Ishikawa (cell line): ENCODE measurements at regions not wholly inside any gene's neighbourhood (a gene's known extent, or its start where the extent isn't known, plus 50 kb on each side); places are given as distances from the start of the nearest gene placed in this dataset.

Experiments used
- CEBPB ChIP-seq: IDR thresholded peaks from 2 replicates; pipeline ENCODE4 v1.6.1; 2012
- CREB1 ChIP-seq: IDR thresholded peaks from 2 replicates; pipeline ENCODE4 v1.6.1; 2012; ENCODE audit warnings: low read depth
- EGR1 ChIP-seq: IDR thresholded peaks from 2 replicates; pipeline ENCODE4 v1.6.1; 2012
- EP300 ChIP-seq: IDR thresholded peaks from 2 replicates; pipeline ENCODE4 v1.6.1; 2012; ENCODE audit warnings: borderline replicate concordance
- FOXM1 ChIP-seq: IDR thresholded peaks from 2 replicates; pipeline ENCODE4 v1.6.1; 2012; ENCODE audit warnings: low read depth, borderline replicate concordance
- NFIC ChIP-seq: IDR thresholded peaks from 2 replicates; pipeline ENCODE4 v1.6.1; 2012
- RAD21 ChIP-seq: IDR thresholded peaks from 2 replicates; pipeline ENCODE4 v1.6.1; 2012; ENCODE audit warnings: low read depth
- TAF1 ChIP-seq: IDR thresholded peaks from 2 replicates; pipeline ENCODE4 v1.6.1; 2012; ENCODE audit warnings: low read depth, mild to moderate bottlenecking
- TCF12 ChIP-seq: IDR thresholded peaks from 2 replicates; pipeline ENCODE4 v1.6.1; 2012; ENCODE audit warnings: low read depth
- TEAD4 ChIP-seq: IDR thresholded peaks from 2 replicates; pipeline ENCODE4 v1.6.1; 2012
- USF1 ChIP-seq: IDR thresholded peaks from 2 replicates; pipeline ENCODE4 v1.6.1; 2012
- YY1 ChIP-seq: IDR thresholded peaks from 2 replicates; pipeline ENCODE4 v1.6.1; 2012; ENCODE audit warnings: low read depth
- ZBTB7A ChIP-seq: IDR thresholded peaks from 2 replicates; pipeline ENCODE4 v1.6.1; 2012; ENCODE audit warnings: low read depth
- TF ChIP-seq, protein P1 (sequence below): IDR thresholded peaks from 2 replicates; pipeline ENCODE4 v1.6.1; 2012; ENCODE audit warnings: low read depth, mild to moderate bottlenecking
- TF ChIP-seq, protein P2 (sequence below): IDR thresholded peaks from 2 replicates; pipeline ENCODE4 v1.6.1; 2012

- no peak for TF ChIP-seq TAF1
- no peak for TF ChIP-seq TEAD4
- no peak for TF ChIP-seq RAD21
- TF ChIP-seq EP300, result no peak
- no peak for TF ChIP-seq CREB1
- no peak for TF ChIP-seq CEBPB
- TF ChIP-seq NFIC, result no peak
- no peak for TF ChIP-seq YY1
- TF ChIP-seq FOXM1, result no peak
Measured at GRCh38 chr6:134599079-134599478, 281.2 kb upstream of the SGK1 start.

DNA sequence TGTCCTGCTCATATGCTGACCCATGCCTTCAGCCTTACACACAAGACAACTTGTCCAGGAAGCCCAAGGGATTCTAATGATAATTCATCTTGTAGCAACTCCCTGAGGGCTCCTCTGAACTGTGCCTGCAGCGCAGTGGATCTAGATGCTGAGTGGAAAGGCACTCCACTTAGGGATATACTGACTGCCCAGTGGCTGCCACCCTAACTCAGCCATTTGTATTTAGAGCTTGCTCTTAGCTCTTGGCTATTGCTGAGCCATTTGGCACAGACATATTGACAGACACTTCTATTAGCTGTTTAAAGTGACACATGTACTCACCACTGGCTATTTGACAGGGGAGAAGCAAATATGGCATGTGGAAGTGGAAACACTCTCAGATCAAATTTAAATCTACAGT, 278.3 kb upstream of the SGK1 start:
- TF ChIP-seq CEBPB (no peak), FOXM1 (no peak), YY1 (no peak), ZBTB7A (no peak), TCF12 (no peak), EGR1 (no peak), NFIC (no peak), EP300 (no peak), TEAD4 (no peak), USF1 (no peak), CREB1 (no peak), TAF1 (no peak), RAD21 (no peak)
- TF ChIP-seq, protein P1, sequence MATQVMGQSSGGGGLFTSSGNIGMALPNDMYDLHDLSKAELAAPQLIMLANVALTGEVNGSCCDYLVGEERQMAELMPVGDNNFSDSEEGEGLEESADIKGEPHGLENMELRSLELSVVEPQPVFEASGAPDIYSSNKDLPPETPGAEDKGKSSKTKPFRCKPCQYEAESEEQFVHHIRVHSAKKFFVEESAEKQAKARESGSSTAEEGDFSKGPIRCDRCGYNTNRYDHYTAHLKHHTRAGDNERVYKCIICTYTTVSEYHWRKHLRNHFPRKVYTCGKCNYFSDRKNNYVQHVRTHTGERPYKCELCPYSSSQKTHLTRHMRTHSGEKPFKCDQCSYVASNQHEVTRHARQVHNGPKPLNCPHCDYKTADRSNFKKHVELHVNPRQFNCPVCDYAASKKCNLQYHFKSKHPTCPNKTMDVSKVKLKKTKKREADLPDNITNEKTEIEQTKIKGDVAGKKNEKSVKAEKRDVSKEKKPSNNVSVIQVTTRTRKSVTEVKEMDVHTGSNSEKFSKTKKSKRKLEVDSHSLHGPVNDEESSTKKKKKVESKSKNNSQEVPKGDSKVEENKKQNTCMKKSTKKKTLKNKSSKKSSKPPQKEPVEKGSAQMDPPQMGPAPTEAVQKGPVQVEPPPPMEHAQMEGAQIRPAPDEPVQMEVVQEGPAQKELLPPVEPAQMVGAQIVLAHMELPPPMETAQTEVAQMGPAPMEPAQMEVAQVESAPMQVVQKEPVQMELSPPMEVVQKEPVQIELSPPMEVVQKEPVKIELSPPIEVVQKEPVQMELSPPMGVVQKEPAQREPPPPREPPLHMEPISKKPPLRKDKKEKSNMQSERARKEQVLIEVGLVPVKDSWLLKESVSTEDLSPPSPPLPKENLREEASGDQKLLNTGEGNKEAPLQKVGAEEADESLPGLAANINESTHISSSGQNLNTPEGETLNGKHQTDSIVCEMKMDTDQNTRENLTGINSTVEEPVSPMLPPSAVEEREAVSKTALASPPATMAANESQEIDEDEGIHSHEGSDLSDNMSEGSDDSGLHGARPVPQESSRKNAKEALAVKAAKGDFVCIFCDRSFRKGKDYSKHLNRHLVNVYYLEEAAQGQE, result no peak
- TF ChIP-seq, protein P2, sequence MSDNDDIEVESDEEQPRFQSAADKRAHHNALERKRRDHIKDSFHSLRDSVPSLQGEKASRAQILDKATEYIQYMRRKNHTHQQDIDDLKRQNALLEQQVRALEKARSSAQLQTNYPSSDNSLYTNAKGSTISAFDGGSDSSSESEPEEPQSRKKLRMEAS, result no peak

DNA sequence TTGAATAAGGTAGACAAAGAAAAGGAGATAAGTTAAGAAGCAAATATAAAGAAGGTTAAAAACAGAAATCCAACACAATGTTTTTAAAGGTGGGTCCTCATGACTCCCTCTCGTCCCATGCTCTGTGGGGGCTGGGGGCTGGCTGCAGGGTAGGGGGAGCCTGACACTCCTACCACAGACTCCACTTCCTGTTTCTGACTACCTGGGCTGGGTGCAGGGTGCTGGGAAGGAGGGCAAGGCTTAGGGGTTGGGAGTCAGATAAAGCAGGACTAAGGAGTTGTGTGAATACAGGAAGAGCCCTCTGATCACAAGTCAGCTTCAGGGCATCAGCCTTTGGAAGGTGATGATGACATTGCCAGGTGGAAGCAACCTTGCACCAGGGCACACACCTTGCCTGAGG, 277.0 kb upstream of the SGK1 start:
- TF ChIP-seq RAD21 (no peak), ZBTB7A (no peak), EP300 (no peak)

DNA sequence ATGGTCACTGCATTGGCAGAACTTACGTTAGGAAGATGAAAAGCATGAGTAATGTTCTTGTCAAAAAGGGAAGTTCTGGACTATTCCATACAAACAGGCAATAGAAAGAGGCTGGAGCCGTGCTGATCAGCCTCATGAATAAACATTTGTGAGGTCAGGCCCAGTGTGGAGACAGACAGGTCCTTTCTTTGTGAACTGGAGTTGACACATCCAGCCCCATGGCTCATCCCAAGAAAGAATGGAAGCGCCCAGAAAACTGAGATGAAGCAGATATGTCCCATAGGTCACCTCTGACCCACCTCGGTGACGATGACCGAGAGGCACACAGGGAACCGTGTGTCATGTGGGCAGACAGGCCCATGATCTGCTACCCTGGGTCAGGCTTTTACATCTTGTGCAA, 276.0 kb upstream of the SGK1 start:
- no peak for TF ChIP-seq TAF1
- TF ChIP-seq, protein P1, result no peak
- no peak for TF ChIP-seq NFIC
- TF ChIP-seq RAD21, result no peak
- TF ChIP-seq CEBPB, result no peak
- TF ChIP-seq, protein P2, result no peak
- TF ChIP-seq ZBTB7A, result no peak
- no peak for TF ChIP-seq USF1
- no peak for TF ChIP-seq EP300
- no peak for TF ChIP-seq YY1
- TF ChIP-seq FOXM1, result no peak
- TF ChIP-seq TCF12, result no peak
- no peak for TF ChIP-seq TEAD4
- no peak for TF ChIP-seq CREB1

- no peak for TF ChIP-seq EP300
- TF ChIP-seq ZBTB7A, result no peak
- TF ChIP-seq, protein P2, result no peak
- no peak for TF ChIP-seq NFIC
- no peak for TF ChIP-seq FOXM1
Measured at GRCh38 chr6:134593442-134593841, 275.5 kb upstream of the SGK1 start.

DNA sequence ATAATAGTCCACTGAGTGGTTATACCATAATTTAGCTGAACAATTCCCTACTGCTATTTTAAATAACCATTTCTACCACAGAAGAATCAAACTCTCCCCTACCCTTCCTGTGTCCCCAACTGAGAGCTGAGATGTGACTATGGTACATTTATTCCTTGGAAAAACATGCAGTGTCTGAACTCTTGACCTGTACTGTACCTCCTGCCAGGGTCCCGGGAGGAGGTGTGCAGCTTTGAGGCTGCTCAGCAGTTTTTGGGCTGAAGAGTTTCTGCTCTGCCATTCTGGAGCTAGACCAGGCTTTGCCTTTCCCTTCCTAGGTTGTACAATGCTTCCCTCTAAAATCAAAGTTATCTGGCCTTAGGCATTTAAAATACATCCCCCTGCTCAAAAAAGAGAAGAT, 275.1 kb upstream of the SGK1 start:
- TF ChIP-seq, protein P2, result no peak
- TF ChIP-seq TAF1, result no peak
- TF ChIP-seq TCF12, result no peak
- no peak for TF ChIP-seq ZBTB7A
- TF ChIP-seq EP300, result no peak
